ENCODE measurements at regions not wholly inside any gene's neighbourhood (a gene's known extent, or its start where the extent isn't known, plus 50 kb on each side); places are given as distances from the start of the nearest gene placed in this dataset.
"Not testable (repeated sequence)": the region's sequence is repeated elsewhere in the genome, so short reads cannot be mapped to it uniquely, and the experiment has no call there.

DNA sequence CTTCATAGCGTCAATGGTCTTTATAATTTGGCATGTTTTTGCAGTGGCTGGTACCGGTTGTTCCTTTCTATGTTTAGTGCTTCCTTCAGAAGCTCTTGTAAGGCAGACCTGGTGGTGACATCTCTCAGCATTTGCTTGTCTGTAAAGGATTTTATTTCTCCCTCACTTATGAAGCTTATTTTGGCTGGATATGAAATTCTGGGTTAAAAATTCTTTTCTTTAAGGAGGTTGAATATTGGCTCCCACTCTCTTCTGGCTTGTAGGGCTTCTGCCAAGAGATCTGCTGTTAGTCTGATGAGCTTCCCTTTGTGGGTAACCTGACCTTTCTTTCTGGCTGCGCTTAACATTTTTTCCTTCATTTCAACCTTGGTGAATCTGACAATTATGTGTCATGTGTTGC is 250.0 kb upstream of the CTNNB1 start:
- DNase-seq (ENCODE audit: low read depth) = not testable (repeated sequence)

DNA sequence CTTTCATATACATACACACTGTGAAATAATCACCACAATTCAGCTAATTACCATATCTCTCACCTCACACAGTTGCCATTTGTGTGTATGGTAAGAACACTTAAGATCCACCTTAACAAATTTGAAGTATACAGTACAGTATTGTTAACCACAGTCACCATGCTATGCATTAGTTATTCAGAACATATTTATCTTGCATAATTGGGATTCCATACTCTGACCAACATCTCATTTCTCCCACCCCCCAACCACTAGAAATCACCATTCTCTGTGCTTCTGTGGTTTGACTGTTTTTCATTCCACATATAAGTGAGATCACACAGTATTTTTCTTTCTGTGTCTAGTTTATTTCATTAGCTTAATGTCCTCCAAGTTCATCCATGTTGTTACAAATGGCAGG is 247.7 kb upstream of the CTNNB1 start:
- DNase-seq (ENCODE audit: low read depth) = no peak

DNA sequence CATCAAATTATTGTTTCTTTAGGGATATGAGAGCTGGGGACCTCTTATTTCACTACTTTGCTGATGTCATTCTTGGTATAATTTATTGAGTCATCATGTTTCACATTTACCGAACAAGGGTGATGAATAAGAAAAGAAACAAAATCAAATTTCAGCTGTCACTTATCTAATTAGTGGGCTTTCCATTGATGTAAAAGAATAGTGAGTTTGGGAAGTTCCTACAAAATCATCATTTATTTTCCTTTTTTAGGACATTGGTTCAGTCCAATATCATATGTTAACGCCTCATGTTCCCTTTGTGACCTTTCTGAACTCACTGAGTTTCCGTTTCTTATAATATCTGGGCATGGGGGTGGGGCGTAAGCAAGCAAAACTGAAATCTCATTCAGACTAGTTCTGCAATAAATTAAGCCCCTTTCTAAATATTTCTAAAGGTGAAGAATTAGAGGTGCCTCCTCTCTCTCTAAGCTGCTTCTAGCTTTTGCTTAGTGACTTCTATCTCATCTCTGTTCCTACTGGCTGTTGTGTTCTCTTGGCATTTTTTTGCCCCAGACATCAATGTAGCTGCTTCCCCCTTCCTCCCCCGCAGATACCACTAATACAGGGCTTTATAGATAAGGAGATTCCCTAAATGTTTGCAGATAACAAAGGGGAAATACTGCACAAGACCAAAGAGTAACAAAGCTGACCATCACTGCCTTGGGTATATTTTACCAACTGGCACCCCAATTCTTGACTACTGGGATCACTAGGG is 238.0 kb upstream of the CTNNB1 start:
- DNase-seq (ENCODE audit: low read depth) = no peak

DNA sequence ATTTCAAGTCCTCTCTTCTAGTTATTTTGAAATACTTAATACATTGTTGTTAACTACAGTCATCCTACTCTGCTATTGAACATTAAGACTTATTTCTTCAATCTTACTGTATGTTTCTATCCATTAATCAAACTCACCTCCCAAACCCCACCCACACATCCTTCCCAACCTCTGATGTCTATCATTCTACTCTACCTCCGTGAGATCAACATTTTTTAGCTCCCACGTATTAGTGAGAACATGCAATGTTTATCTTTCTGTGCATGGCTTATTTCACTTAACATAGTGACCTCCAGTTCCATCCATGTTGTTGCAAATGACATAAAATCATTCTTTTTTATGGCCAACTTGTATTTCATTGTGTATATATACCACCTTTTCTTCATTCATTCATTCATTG is 236.6 kb upstream of the CTNNB1 start:
- DNase-seq (ENCODE audit: low read depth) = no peak

DNA sequence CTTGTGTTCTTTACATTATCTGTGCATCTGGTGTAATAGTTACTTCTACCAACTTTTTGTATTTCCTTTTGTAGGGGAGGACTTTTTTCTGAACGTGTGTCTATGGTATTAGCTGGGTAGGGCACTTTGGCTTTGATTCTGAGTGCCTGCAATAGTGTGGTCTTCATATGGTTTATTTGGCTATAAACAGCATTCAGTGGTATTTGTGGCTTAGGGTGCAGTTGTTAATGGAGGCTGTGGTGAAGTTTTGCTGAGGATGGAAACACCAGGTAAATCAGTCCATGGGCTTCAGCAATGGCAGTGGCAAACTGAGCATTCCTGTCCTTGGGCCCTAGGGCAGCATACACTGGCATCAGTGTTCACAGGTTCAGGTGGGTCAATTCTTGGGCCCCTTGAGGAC is 230.6 kb upstream of the CTNNB1 start:
- DNase-seq (ENCODE audit: low read depth) = no peak

DNA sequence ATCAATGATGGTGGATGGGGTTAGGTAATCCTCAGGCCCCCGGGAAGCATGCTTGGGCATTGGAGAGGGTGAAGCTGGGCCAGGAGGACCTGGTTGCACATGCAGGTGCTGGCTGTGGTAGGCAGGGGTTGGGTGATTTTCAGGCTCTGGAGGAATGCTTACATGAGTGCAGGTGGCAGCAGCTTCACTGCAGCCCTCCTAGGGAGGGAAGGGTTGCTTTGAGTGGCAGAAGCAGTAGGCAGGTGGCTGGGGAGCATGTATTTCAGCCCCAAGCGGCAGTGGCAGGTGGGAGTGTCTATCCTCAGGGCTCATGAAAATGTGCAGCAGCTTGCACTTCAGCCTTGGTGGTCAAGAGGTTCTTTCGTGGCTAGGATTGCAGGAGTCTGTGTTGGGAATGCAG is 230.0 kb upstream of the CTNNB1 start:
- no peak for DNase-seq (ENCODE audit: low read depth)

DNA sequence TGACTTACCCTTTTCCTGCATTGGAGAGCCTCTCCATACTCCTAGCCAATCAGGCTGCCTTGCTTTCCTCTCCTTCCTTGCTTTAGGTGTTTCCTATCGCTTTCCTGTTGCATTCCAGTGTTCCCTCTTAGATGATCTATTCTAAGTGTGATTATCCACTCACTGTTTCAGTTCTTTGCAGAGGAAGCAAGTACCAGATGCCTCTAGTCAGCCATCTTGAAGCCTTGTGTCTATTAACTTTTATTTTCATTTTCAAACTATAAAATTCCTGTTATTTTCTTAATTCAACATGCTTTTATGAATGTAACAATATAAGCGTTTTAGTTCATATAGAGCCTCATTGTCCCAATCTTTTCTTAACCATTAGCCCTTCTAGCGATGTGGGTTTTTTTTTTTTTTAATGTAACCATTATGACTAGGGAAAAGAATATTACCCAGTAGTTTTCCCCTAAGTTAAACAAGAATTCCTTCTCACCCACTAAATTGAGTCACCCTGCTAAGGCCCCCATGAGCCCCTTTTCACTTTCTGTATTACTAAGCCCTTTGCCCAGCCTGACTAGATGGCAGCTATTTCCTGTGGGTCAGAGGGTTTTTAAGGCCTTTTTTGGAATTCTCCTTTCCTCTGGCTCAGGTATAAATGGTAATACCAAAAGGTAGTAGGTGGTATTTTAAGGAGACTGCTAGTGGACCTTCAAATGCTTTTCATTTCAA is 229.4 kb upstream of the CTNNB1 start:
- DNase-seq (ENCODE audit: low read depth) = no peak

DNA sequence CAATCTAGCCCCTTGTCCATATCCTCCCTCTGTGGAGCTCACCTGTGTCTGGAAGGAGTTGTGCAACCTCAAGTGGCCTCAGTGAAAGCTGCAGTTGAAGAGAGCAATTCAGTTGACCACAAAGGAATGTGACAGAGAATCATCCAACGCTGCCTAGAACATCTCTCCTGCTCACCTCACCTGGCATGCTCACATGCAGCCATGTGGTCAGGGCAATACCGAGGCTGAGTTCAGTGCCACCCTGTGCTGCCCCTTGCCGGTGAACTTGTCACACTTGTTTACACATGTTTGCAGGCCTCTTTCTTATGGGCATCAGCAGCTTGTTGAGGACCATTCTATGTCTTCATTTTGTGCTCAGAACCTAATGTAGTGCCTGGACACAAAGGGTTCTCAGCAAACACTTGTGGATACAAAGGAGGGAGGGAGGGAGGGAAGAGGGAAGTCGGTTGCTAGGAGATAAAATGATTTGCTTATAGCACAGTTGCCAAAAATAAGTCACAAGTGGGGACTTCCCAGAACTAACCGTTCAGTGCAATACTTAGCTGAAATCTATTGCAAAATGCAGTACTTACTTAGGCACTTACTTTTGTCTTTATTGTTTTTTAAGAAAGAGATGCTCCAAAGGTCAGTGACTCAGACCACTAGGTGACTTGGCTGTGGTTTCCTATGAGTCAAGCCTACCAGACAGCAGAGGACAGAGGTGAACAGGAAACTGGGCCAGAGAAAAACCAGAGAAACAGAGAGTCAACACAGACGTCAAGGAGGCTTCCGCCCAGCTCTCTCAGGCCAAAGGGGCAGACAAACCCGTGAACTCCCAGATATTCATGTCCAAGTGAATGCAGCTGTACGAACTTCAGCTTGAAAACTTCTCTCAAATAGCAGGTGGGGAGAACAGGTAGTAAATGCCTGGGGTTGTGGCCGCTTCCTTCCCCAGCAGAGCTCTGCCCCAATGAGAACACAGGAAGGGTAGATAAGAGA is 227.8 kb upstream of the CTNNB1 start:
- no peak for DNase-seq (ENCODE audit: low read depth)

DNA sequence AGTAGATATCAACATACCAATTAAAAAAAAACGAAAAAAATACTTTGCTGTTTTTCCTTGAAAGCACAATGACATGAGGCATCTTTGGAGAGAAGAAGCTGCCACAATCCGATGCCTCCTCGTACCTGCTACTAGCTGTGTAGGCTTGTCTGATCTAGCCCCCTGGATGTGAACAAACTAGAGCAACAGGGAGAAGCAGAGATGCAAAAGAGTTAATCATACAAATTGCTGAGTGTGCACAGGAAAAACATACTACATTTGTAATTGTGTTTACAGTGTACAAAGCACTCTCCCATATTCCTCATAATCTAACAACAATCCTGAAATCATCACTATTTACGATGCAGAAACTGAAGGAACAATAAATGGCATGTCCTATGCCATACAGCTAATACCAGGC is 227.0 kb upstream of the CTNNB1 start:
- DNase-seq (ENCODE audit: low read depth) = no peak

DNA sequence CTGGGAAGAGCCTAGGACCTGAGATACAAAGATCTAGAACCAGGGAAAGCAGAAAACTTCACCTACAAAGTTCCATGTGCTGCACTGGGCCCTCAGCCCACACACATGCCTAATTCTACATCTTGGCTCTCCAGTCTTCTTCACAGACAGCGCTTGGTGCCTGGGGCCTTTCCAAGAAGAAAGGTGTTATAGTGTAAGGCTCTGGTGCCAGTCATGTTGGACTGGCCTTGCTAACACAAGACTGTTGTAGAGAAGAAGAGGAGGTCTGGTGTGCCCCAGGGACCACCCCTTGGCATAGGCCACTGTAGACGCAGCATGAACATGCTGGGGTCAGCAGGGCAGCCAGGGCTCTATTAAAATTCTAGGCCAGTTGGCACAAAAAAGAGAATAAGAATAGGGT is 226.2 kb upstream of the CTNNB1 start:
- DNase-seq (ENCODE audit: low read depth) = no peak

DNA sequence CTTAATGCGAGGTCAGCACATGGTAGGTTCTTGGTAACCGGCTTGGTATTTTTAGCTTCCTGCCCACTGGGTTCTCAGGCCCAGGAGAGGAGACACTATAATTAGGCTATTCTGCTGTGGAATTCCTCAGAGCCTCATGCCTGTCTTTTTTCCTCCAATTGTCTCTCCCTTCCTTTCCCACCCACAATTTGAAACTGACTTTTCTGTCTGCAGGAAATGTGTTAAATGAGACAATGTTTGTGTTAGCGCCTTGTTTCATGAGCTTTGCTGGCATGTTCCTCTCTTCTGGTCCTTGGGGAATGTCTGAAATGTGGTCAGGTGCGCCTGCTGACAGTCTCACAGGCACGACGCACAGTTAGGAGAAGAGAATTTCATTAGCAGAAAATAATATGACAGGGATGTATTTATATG is 223.6 kb upstream of the CTNNB1 start:
- no peak for DNase-seq (ENCODE audit: low read depth)

DNA sequence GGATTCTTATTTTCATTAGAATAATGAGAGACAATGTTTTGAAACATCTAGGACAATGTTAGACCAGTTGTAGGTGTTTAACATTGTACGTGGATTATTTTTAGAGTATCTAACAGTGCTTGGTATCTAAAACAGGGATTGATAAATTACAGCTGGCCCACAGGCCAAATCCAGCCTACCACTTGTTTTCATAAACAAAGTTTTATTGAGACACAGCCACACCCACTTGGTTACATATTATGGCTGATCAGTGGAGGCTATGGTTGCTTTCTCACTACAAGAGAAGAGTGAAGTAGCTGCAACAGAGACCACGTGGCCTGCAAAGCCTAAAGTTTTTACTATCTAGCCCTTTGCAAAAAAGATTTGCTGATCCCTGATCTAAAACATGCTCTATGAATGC is 223.1 kb upstream of the CTNNB1 start:
- DNase-seq (ENCODE audit: low read depth) = no peak

DNA sequence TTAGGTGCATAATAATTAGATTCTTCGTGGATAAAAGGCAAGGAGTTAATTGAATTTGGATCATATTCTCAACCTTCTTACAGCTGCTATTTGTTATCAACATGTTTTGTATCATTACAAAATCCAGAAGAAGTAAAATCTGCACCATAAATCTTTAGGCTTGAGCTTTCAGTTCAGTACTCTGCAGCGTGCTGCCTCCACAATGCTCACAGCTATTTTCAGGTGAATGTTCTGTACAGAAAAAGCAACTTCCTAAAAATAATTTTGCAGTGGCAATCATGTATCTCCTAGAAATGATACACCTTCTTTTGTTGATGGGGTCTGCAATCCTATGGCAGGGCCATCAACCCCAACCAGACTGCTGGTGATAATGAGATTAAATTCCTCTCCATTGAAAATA is 220.9 kb upstream of the CTNNB1 start:
- DNase-seq (ENCODE audit: low read depth) = no peak

DNA sequence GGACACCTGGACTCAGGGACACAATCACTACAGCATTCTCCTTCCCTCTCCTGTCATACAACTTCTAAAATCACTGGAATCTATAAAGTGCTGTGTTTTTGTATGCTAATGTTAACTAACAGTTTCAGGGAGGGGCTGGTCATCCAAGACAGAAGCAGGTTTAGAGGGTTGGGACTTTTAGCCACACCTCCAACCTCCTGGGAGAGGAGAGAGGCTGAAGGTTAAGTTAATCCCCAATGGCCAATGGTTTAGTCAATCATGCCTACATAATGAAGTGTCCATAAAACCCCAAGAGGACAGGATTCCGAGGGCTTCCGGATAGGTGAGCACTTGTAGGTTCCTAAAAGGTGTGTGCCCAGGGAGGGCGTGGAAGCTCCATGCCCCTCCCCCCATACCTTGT is 219.3 kb upstream of the CTNNB1 start:
- no peak for DNase-seq (ENCODE audit: low read depth)

DNA sequence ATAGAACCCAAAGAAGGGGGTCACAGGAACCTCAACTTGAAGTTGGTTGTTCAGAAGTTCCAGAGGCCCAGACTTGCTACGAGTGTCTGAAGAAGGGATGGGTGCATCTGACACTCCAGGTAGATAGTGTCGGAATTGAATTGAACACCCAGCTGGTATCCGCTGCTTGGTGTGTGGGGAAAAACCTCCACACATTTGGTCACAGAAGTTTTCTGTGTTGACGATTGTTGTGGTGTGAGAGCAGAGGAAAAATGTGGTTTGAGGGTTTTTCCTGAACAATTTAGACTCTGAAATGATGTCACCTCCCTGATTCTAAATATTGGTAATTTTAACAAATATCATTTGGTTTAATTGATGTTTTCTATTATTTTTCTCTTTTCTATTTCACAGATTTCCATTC is 218.8 kb upstream of the CTNNB1 start:
- no peak for DNase-seq (ENCODE audit: low read depth)

DNA sequence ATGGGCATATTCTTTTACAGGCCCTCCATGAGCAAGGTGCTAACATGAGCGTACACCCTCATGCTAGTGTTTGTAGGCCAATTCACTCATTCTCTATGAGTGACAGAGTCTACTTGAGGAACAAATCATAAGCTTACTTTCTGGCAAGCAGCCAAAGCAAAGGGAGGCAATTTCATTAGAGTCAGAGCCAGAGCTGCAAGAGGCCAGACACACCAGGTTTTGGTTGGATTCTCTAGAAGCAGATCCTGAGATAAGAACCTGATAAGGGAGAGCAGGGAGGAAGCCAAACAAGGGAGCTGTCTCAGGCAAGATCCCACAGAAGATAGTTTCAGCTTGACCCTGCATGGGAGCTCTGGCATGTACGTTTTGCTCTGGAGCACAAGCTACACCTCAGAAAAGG is 214.1 kb upstream of the CTNNB1 start:
- no peak for DNase-seq (ENCODE audit: low read depth)

DNA sequence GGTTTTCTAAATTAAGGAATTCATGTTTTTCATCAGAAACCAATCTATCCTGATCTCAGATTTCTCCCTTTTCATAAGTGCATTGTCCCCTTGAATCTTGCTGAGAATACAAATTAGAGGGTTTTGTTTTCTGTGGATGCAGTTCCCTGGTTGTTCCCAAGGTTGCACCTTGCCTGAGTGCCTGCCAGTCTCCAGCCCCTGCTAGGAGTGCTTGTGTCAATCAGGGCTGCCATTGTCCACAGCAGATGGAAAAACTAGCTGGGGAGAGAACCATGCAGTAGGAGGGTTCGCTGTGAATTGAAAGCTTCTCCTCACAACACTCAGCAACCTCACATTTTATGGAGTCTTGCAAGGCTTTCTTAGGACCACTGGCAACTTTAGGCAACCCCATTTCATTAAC is 210.8 kb upstream of the CTNNB1 start:
- no peak for DNase-seq (ENCODE audit: low read depth)

DNA sequence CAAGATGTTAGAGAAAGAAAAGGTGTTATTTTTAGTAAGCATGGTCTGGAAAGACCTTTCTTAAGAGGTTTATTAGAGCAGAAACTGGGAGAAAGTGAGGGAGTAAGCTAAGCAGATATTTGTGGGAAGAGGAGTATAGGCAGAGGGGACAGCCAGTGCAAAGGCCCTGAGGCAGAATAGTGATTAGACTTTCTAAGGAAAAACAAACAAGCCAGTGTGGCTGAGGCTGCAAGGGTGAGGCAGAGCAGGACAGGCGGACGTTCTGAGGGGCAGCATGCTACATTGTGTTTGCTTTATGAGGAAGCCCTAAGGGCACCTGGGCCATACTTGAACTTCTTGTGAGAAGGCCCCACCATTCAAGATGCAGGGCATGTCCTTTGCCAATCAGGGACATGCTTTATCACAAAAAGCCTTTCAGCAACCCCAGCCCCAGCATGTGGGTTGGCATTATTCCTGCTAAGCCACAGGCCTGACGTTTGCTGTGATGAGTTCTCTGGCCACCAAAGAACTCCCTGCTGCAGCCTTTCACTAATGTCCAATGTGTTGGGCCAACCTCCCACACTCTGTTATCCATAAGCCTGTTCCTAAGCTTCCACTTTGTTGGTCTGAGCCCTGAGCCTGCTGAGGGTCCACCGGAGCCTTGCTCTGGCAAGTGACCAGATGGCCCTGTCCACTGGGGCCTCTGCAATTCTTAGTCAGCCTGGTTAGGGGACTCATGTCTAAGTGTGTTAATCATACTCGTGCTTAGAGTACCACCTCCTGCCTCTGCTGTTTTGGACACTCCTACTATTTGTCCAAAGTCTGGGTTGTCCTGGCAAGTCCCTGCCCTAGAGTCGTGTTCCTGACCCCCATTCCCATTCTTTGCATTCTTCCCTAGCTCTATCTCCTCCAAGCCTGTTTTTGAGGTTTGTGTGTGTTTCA is 209.9 kb upstream of the CTNNB1 start:
- DNase-seq (ENCODE audit: low read depth) = no peak

DNA sequence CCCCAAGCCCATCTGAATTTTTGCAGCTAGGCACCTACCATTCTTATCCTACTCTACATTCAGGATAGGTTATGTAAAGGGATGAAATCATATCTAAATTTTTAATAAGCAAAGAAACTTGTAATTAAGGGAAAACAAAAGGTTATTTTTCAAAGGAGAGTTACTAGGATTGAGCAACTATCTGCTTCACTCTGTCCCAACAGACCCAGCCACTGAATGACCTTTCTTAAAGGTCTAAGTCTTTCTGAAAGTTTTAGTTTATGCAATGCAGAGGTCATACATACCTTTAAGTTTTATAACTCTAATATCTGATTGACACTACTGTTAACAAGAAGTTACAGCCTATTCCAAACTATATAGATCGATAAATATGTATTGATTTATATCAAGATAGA is 209.2 kb upstream of the CTNNB1 start:
- DNase-seq (ENCODE audit: low read depth) = no peak

DNA sequence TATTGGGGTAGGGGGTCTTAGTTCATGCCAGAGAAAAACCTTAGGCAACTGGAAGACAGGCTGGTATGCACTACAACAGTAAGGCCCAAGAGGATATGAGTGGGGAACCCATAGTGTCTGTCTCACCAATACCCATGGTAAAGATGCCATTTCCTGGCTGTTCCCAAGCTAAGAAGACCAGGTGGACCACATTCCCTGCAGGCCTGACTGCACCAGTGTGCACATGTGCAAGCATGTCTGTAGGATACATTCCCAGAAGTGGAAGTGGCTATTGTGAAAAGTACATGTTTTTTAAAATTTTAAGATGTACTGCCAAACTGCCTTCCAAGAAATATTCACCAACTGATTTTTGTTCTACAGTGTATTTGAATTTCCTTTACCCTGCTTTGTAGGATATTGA is 207.3 kb upstream of the CTNNB1 start:
- DNase-seq (ENCODE audit: low read depth) = no peak

DNA sequence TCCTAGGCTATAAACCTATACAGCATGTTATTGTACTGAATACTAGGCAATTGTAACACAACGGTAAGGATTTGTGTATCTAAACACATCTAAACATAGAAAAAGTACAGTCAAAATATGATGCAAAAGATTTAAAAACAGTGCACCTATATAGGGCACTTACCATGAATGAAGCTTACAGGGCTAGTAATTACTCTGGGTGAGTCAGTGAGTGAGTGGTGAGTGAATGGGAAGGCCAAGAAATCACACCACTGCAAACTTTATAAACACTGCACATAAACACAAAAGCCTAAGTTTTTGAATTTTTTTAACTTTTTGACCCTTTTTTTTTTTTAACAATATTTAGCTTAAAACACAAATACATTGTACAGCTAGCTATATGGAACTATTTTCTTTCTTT is 204.7 kb upstream of the CTNNB1 start:
- no peak for DNase-seq (ENCODE audit: low read depth)

DNA sequence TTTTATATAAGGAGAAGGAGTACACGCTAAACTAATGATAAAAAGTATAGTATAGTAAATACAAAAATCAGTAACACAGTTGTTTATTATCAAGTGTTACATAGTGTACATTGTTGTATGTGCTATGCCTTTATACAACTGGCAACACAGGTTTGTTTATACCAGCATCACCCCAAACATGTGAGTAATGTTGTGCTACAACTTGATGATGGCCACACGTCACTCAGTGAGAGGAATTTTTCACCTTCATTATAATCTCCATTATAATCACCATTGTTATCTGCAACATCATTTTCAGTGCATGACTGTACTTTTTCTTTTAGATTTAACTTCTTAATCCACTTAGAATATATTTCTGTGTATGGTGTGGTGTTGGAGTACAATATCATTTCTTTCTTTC is 204.0 kb upstream of the CTNNB1 start:
- DNase-seq (ENCODE audit: low read depth) = no peak
